WTC11 (cell line): ENCODE measurements at regions not wholly inside any gene's neighbourhood (a gene's known extent, or its start where the extent isn't known, plus 50 kb on each side); places are given as distances from the start of the nearest gene placed in this dataset.

Experiments
- ATAC-seq: fragments of 200-7000 bp; cut with Tn5 transposase; 2 replicates; pipeline ENCODE4 v1.10.0; 2021; ENCODE audit warnings: mild to moderate bottlenecking, moderate library complexity
- CTCF ChIA-PET: fragments of 300-600 bp; sonication (Branson Sonifier 250); formaldehyde crosslinking; loops from one replicate; lab custom pipeline; 2021; ENCODE audit warnings: antibody characterized with exemption; lab: Charles Lee
- POLR2A ChIA-PET: fragments of 350-600 bp; sonication (Branson Sonifier 250); formaldehyde crosslinking; loops from one replicate; lab custom pipeline; 2021; ENCODE audit warnings: antibody characterized with exemption; lab: Charles Lee
- DNase-seq: peaks from one replicate; pipeline ENCODE4 v3.0.0; 2021; ENCODE audit warnings: low spot score
- H3K27ac Mint-ChIP-seq: 2 replicates; pipeline ENCODE4 v1.8.0; 2021; ENCODE audit warnings: mixed read lengths
- H3K27me3 Mint-ChIP-seq: 2 replicates; pipeline ENCODE4 v1.8.0; 2021; ENCODE audit warnings: low read depth, mild to moderate bottlenecking, moderate library complexity, mixed read lengths
- H3K36me3 Mint-ChIP-seq: 2 replicates; pipeline ENCODE4 v1.8.0; 2021; ENCODE audit warnings: mixed read lengths
- H3K4me1 Mint-ChIP-seq: 2 replicates; pipeline ENCODE4 v1.8.0; 2022; ENCODE audit warnings: mixed read lengths
- H3K4me3 Mint-ChIP-seq: 2 replicates; pipeline ENCODE4 v1.8.0; 2021; ENCODE audit warnings: mild to moderate bottlenecking, moderate library complexity, mixed read lengths
- H3K9me3 Mint-ChIP-seq: 2 replicates; pipeline ENCODE4 v1.8.0; 2021; ENCODE audit warnings: mixed read lengths
- AFF4 ChIP-seq: sonication (generic); formaldehyde crosslinking; IDR thresholded peaks from 2 replicates; pipeline ENCODE4 v1.8.1; 2023; ENCODE audit warnings: mild to moderate bottlenecking, missing genetic modification reagents, borderline replicate concordance
- ATF1 ChIP-seq: sonication (generic); formaldehyde crosslinking; IDR thresholded peaks from 2 replicates; pipeline ENCODE4 v1.8.1; 2023; ENCODE audit warnings: mild to moderate bottlenecking, moderate library complexity, missing genetic modification reagents
- ATF2 ChIP-seq: sonication (generic); formaldehyde crosslinking; IDR thresholded peaks from 2 replicates; pipeline ENCODE4 v1.8.1; 2022; ENCODE audit warnings: low read depth, missing genetic modification reagents, borderline replicate concordance
- CBFB ChIP-seq: sonication (generic); formaldehyde crosslinking; IDR thresholded peaks from 2 replicates; pipeline ENCODE4 v1.8.1; 2022; ENCODE audit warnings: mild to moderate bottlenecking, low read depth, missing genetic modification reagents
- E2F4 ChIP-seq: sonication (generic); formaldehyde crosslinking; IDR thresholded peaks from 2 replicates; pipeline ENCODE4 v1.8.1; 2022; ENCODE audit warnings: low read depth, mild to moderate bottlenecking, moderate library complexity, missing genetic modification reagents, borderline replicate concordance
- ELF4 ChIP-seq: sonication (generic); formaldehyde crosslinking; IDR thresholded peaks from 2 replicates; pipeline ENCODE4 v1.8.1; 2022; ENCODE audit warnings: low read depth, mild to moderate bottlenecking, moderate library complexity, missing genetic modification reagents
- ETV6 ChIP-seq: sonication (generic); formaldehyde crosslinking; IDR thresholded peaks from 2 replicates; pipeline ENCODE4 v1.8.1; 2022; ENCODE audit warnings: mild to moderate bottlenecking, missing genetic modification reagents
- FOXP4 ChIP-seq: sonication (generic); formaldehyde crosslinking; IDR thresholded peaks from 2 replicates; pipeline ENCODE4 v1.8.0; 2022; ENCODE audit warnings: mild to moderate bottlenecking, missing genetic modification reagents
- NFATC4 ChIP-seq: fragments of 250-450 bp; sonication (Bioruptor Pico); IDR thresholded peaks from 2 replicates; pipeline ENCODE4 v1.9.0; 2021; ENCODE audit warnings: mild to moderate bottlenecking
- OVOL2 ChIP-seq: fragments of 250-450 bp; sonication (Bioruptor Pico); IDR thresholded peaks from 2 replicates; pipeline ENCODE4 v1.9.0; 2021; ENCODE audit warnings: mild to moderate bottlenecking, borderline replicate concordance
- TEAD4 ChIP-seq: sonication (generic); formaldehyde crosslinking; IDR thresholded peaks from 2 replicates; pipeline ENCODE4 v1.8.0; 2022; ENCODE audit warnings: mild to moderate bottlenecking, missing genetic modification reagents
- ZNF121 ChIP-seq: sonication (generic); formaldehyde crosslinking; IDR thresholded peaks from 2 replicates; pipeline ENCODE4 v1.8.0; 2023; ENCODE audit warnings: missing genetic modification reagents
- ZNF317 ChIP-seq: sonication (generic); formaldehyde crosslinking; IDR thresholded peaks from 2 replicates; pipeline ENCODE4 v1.8.1; 2023; ENCODE audit warnings: low read depth, mild to moderate bottlenecking, moderate library complexity, missing genetic modification reagents, borderline replicate concordance
- ZNF396 ChIP-seq: fragments of 250-450 bp; sonication (Bioruptor Pico); IDR thresholded peaks from 2 replicates; pipeline ENCODE4 v1.8.0; 2021; ENCODE audit warnings: mild to moderate bottlenecking, moderate library complexity, borderline replicate concordance

GRCh38 chr7:159280008-159280407 is 135.3 kb upstream of the VIPR2 start (continued):
- TF ChIP-seq ETV6 (CRISPR knock-in tag) = no peak
- TF ChIP-seq ZNF121 (CRISPR knock-in tag) = no peak
- TF ChIP-seq, all 79 proteins: peak for 0

GRCh38 chr7:159272739-159273138 is 128.1 kb upstream of the VIPR2 start:
- DNase-seq (no peak), ATAC-seq (no peak; the same call in 1 of the 2 replicates)
- no peaks in the 10 kb centered on the region for H3K4me1 Mint-ChIP-seq

GRCh38 chr7:159271781-159272180 is 127.1 kb upstream of the VIPR2 start:
- POLR2A ChIA-PET = no interaction called here
- DNase-seq = no peak
- CTCF ChIA-PET = no interaction called here
- Mint-ChIP-seq H3K27ac (no peak overlapping the region), H3K27me3 (peaks cover 10% of the 10 kb centered on the region), H3K4me1 (no peaks in the 10 kb centered on the region), H3K4me3 (no peak overlapping the region), H3K36me3 (peaks cover 33% of the 10 kb centered on the region), H3K9me3 (peaks cover 88% of the 10 kb centered on the region)
- TF ChIP-seq ZNF396 (no peak), AFF4 (CRISPR knock-in tag) (no peak), CBFB (CRISPR knock-in tag) (no peak), ATF1 (CRISPR knock-in tag) (no peak)
- no peak for ATAC-seq

More at GRCh38 chr7:159272739-159273138, 128.1 kb upstream of the VIPR2 start:
- Mint-ChIP-seq H3K4me3 (no peak overlapping the region), H3K9me3 (peaks cover 92% of the 10 kb centered on the region), H3K36me3 (peaks cover 31% of the 10 kb centered on the region), H3K27me3 (peaks cover 12% of the 10 kb centered on the region), H3K27ac (no peak overlapping the region)
- ChIA-PET POLR2A (no interaction called here), CTCF (no interaction called here)
- TF ChIP-seq ELF4 (CRISPR knock-in tag) = no peak
- TF ChIP-seq E2F4 (CRISPR knock-in tag) = no peak
- no peak for TF ChIP-seq ATF2 (CRISPR knock-in tag)
- no peak for TF ChIP-seq NFATC4
- TF ChIP-seq FOXP4 (CRISPR knock-in tag) = no peak
- no peak for TF ChIP-seq ZNF317 (CRISPR knock-in tag)
- no peak for TF ChIP-seq OVOL2 (CRISPR knock-in tag)
- no peak for TF ChIP-seq TEAD4 (CRISPR knock-in tag)
- no peak for TF ChIP-seq ATF1 (CRISPR knock-in tag)
